Thoracic aorta (tissue), 2 donors: ENCODE measurements at regions not wholly inside any gene's neighbourhood (a gene's known extent, or its start where the extent isn't known, plus 50 kb on each side); places are given as distances from the start of the nearest gene placed in this dataset.

ENCODE experiments used
- ATAC-seq: fragments of 150-250 bp; one replicate; pipeline ENCODE4 v1.8.0; 2017; ENCODE audit warnings: low read depth; ENCODE audit not compliant: insufficient number of reproducible peaks, low FRiP score
- DNase-seq: peaks from one replicate; pipeline ENCODE4 v3.0.0-alpha.2; 2020; ENCODE audit warnings: low spot score
- H3K27ac ChIP-seq, 2 donors: fragments of 200-600 bp; sonication (generic); 1 replicate in 1 of 2; 2 replicates in 1 of 2; pipeline ENCODE4 v1.5.1; 2016; ENCODE audit warnings: mild to moderate bottlenecking in 2 of 2, moderate library complexity in 2 of 2
- H3K27me3 ChIP-seq: fragments of 200-600 bp; sonication (generic); replicated peaks from 2 replicates; pipeline ENCODE4 v1.6.0; 2016; ENCODE audit warnings: mild to moderate bottlenecking; ENCODE audit not compliant: insufficient read depth
- H3K36me3 ChIP-seq: fragments of 200-600 bp; sonication (generic); one replicate; pipeline ENCODE4 v1.5.1; 2016
- H3K4me1 ChIP-seq, 2 donors: fragments of 200-600 bp; sonication (generic); 1 replicate in 1 of 2; 2 replicates in 1 of 2; pipeline versions ENCODE4 v1.5.1 to v1.6.0; 2016; ENCODE audit warnings: low read depth in 2 of 2, mild to moderate bottlenecking in 1 of 2; ENCODE audit not compliant: control insufficient read depth in 1 of 2
- H3K4me3 ChIP-seq: fragments of 200-600 bp; sonication (generic); 2 replicates; pipeline ENCODE4 v1.5.1; 2016; ENCODE audit warnings: mild to moderate bottlenecking
- H3K9me3 ChIP-seq: fragments of 200-600 bp; sonication (generic); 2 replicates; pipeline ENCODE4 v1.5.1; 2016
- CTCF ChIP-seq: fragments of 200-600 bp; sonication (generic); IDR thresholded peaks from one replicate; pipeline ENCODE4 v1.5.1; 2019; ENCODE audit warnings: antibody characterized with exemption

- ATAC-seq = no peak
- no peaks in the 10 kb centered on the region for H3K4me1 ChIP-seq
These were observed 259.5 kb downstream of the EPHA4 start for GRCh38 chr2:221312634-221313033.

GRCh38 chr2:221314786-221315185 is 257.3 kb downstream of the EPHA4 start:
- ATAC-seq = no peak
- no peak overlapping the region for H3K27ac ChIP-seq

More at GRCh38 chr2:221312634-221313033, 259.5 kb downstream of the EPHA4 start:
- Histone ChIP-seq H3K27ac (no peak overlapping the region), H3K27me3 (no peaks in the 10 kb centered on the region), H3K36me3 (no peaks in the 10 kb centered on the region), H3K4me3 (no peak overlapping the region), H3K9me3 (no peaks in the 10 kb centered on the region)
- no peak for TF ChIP-seq CTCF
- DNase-seq = no peak

DNA sequence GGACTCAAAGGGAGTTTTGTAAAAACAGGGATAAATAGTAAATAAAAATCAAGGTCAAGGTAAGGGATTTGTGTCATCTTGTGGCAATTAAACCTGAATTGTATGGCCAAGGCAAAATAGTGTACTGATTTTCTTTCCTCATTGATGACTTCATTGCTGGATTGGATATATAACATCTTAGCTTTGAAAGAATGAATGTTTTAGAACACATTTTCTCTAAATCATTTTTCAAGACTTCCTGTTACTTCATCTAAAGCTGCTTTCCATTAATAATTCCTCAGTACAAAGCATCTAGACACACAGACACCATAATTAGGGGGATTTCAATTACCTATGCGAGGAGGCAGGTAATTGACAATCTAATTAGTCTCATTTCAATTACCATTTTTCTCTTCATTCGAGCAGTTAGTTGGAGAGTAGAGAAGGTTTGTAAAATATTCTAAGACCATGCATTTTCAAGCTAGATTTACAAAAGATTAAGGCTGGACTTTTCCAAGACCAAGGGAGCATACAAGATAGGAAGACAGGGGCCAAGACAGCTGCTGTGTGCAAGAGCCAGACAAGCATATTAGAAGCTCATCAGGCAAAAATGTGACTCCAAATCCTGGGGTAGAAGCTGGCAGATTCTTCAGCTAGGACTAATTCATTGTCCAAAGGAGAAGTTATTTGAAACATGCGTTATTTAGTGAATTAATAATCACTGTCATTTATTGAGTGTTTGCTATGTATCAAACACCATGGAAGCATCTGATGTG is 253.6 kb downstream of the EPHA4 start:
- Histone ChIP-seq H3K27ac (no peak overlapping the region), H3K9me3 (no peaks in the 10 kb centered on the region), H3K4me1 (no peaks in the 10 kb centered on the region), H3K36me3 (no peaks in the 10 kb centered on the region), H3K27me3 (no peaks in the 10 kb centered on the region), H3K4me3 (no peak overlapping the region)
- no peak for ATAC-seq
- no peak for TF ChIP-seq CTCF
- DNase-seq = no peak

More at GRCh38 chr2:221314786-221315185, 257.3 kb downstream of the EPHA4 start:
- H3K36me3 ChIP-seq = no peaks in the 10 kb centered on the region
- no peaks in the 10 kb centered on the region for H3K4me1 ChIP-seq
- no peak for DNase-seq
- no peaks in the 10 kb centered on the region for H3K27me3 ChIP-seq
- H3K9me3 ChIP-seq = no peaks in the 10 kb centered on the region
- no peak overlapping the region for H3K4me3 ChIP-seq
- no peak for TF ChIP-seq CTCF

GRCh38 chr2:221322741-221323140 is 249.4 kb downstream of the EPHA4 start:
- H3K9me3 ChIP-seq = no peaks in the 10 kb centered on the region
- no peaks in the 10 kb centered on the region for H3K4me1 ChIP-seq
- ATAC-seq (no peak), DNase-seq (no peak)
- TF ChIP-seq CTCF = no peak
- H3K4me3 ChIP-seq = no peak overlapping the region
- H3K36me3 ChIP-seq = no peaks in the 10 kb centered on the region
- H3K27me3 ChIP-seq = no peaks in the 10 kb centered on the region
- H3K27ac ChIP-seq = no peak overlapping the region

DNA sequence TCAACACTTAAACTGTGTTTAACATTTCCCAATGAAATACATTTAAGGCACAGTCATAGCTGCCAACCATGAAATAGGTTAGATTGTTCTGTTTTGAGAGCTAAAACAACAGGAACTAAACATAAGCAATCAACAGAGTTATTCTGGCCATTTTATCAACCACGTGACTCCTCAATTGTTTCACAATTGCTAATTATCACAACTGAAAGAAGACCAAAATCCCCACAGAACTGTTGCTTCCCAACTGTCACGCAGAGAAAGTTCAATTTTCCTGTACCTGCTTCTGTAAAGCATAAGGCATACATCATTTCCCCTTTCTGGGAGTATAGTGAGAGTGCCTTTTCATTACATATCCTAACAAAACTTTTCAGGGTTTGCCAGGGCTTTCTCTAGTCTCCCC is 248.6 kb downstream of the EPHA4 start:
- no peaks in the 10 kb centered on the region for H3K27me3 ChIP-seq
- no peak overlapping the region for H3K4me3 ChIP-seq
- TF ChIP-seq CTCF = no peak
- H3K9me3 ChIP-seq = no peaks in the 10 kb centered on the region
- no peak overlapping the region for H3K27ac ChIP-seq
- ATAC-seq (no peak), DNase-seq (no peak)
- H3K4me1 ChIP-seq = no peaks in the 10 kb centered on the region
- H3K36me3 ChIP-seq = no peaks in the 10 kb centered on the region
